ENCODE measurements at regions not wholly inside any gene's neighbourhood (a gene's known extent, or its start where the extent isn't known, plus 50 kb on each side); places are given as distances from the start of the nearest gene placed in this dataset.

GRCh38 chr14:59125156-59125555 is 63.3 kb upstream of the DAAM1 start:
- TF ChIP-seq, protein P1, sequence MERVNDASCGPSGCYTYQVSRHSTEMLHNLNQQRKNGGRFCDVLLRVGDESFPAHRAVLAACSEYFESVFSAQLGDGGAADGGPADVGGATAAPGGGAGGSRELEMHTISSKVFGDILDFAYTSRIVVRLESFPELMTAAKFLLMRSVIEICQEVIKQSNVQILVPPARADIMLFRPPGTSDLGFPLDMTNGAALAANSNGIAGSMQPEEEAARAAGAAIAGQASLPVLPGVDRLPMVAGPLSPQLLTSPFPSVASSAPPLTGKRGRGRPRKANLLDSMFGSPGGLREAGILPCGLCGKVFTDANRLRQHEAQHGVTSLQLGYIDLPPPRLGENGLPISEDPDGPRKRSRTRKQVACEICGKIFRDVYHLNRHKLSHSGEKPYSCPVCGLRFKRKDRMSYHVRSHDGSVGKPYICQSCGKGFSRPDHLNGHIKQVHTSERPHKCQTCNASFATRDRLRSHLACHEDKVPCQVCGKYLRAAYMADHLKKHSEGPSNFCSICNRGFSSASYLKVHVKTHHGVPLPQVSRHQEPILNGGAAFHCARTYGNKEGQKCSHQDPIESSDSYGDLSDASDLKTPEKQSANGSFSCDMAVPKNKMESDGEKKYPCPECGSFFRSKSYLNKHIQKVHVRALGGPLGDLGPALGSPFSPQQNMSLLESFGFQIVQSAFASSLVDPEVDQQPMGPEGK (CRISPR knock-in tag; IDR thresholded peaks at IDR 0.05; ENCODE audit: borderline replicate concordance) = no peak
- no peak for TF ChIP-seq RARB (CRISPR knock-in tag; IDR thresholded peaks at IDR 0.05)
- no peak for TF ChIP-seq CREB5 (CRISPR knock-in tag; IDR thresholded peaks at IDR 0.05; ENCODE audit: low read depth)
- TF ChIP-seq ZNF8 (CRISPR knock-in tag; IDR thresholded peaks at IDR 0.05) = no peak
- TF ChIP-seq ZNF565 (CRISPR knock-in tag; conservative IDR thresholded peaks at IDR 0.05; ENCODE audit: low read depth) = no peak
- TF ChIP-seq ESRRG (CRISPR knock-in tag; IDR thresholded peaks at IDR 0.05) = no peak
- no peak for TF ChIP-seq PPARA (CRISPR knock-in tag; IDR thresholded peaks at IDR 0.05; ENCODE audit: borderline replicate concordance)
